NCI-H526 treated with DMSO at 0.1 percent for 48 hours (cell line): ENCODE measurements at regions not wholly inside any gene's neighbourhood (a gene's known extent, or its start where the extent isn't known, plus 50 kb on each side); places are given as distances from the start of the nearest gene placed in this dataset.

Source experiments
- DNase-seq: peaks from one replicate; lab custom pipeline; 2025; lab: John Stamatoyannopoulos, UW

GRCh38 chr7:41878309-41879295, 175.7 kb upstream of the INHBA start:
- no peak for DNase-seq

- DNase-seq = no peak
Observed at GRCh38 chr7:41877118-41877517, 174.2 kb upstream of the INHBA start.

- DNase-seq = no peak
Observed at GRCh38 chr7:41875513-41875912, 172.6 kb upstream of the INHBA start.

- DNase-seq = no peak
Observed at GRCh38 chr7:41874201-41874785, 171.4 kb upstream of the INHBA start.

DNA sequence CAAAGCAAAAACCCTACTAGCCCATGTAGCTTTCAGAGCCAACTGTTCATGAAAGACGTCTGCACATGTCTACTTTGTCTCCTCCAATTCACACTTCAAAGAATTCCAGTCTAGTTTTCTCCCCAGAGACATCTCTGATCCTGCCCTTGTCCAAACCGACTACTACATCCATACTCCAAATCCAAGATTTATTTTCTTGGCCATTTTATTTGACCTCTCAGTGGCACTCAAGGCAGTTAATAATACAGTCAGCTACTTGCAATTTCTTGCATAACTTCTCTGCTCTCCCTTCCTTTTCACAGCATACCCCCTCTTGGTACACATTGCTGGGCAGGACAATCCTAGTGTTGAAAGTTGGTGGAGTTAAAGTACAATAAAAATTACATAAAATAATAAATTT, 170.9 kb upstream of the INHBA start:
- DNase-seq = no peak

DNA sequence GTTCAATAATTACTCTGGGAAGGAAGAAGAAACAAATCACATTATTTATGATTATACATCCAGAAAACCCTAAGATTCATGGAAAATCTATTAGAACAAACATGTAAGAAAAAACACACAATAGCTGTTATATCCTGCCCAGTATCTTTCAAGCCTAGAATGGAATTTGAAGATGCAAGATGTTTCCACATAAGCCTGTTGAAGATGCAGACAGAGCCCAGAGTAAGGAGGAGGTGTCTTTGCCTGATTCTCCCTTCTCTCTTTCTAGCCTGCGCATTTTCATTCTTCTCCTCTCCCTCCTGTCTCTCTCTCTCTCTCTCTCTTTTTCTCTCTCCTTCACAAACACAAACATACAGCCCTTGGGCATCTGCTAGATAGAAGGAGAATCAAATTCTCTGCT, 170.1 kb upstream of the INHBA start:
- no peak for DNase-seq

GRCh38 chr7:41870461-41871138, 167.7 kb upstream of the INHBA start:
- no peak for DNase-seq

DNA sequence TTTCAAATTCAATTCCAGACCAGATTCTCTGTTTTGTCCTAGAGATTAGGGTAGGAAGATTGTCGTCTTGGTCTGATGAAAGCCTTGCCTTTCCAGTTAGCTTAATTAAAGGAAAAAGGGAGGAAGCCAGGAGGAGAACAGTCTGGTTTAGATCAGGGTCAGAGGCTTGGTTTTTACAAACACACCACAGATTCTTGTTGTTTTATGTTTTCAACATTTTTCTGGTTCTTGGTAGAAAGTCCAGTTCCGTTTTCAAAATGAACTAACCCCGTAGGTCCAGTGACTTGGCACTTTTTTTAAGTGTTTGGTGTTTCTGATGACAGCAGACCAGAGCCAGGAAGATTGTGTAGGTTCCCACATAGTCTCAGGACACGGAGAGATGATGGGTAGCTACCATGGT, 167.1 kb upstream of the INHBA start:
- DNase-seq = no peak

DNA sequence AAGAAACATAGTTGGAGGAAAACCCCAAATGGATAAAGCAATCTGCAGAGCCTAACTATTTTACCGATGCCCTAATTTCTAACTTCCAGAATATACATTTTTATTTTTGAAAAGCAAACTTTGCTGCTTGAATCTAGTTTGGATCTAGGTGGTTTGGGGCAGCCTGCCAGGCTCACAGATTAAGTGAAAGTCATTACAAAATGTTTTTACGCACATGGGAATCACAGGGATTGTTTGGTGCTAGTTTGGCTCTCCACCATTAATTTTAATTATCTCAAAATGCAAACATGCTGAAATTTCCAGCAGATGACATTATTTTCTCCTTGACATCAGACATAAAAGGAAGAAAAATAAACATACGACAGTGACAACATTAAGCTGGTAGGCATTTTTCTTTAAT, 166.7 kb upstream of the INHBA start:
- DNase-seq = no peak

DNA sequence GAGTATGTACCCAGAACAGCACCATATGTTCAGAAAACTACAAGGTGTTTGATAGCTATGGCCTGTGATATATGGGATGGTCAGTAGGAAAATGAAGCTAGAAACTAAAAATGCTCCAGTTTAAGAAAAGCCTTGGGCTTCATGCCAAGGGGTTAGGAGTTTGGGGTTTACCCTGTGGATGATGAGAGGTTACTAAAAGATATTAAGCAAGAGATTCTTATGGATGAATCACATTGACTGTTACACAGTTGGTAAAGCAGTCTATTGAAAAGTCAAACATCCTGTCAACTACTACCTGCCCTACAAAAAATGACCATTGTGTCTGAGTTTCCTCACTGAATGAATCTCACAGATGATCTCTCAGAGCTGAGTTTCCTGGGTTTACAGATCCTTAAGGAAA, 166.2 kb upstream of the INHBA start:
- DNase-seq = no peak

GRCh38 chr7:41867639-41868280, 164.9 kb upstream of the INHBA start:
- DNase-seq = no peak

DNA sequence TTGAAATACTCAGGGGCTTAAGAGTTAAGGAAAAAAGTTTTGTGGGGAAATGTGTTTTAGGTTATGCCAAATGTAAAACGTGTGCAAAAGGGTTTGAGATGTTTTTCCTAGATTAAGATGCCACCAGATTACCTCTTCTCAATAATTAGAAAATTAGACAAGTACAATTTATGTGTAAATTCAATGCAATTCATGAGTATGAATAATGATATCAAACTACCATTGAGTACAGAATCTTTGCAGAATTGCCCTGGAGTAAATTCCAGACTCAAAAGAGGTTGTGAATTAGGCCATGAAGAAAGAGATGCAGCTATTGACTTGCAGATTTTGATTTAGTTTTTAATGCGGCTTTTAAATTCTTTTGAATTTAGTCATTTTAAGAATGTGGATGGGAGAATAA, 159.4 kb upstream of the INHBA start:
- DNase-seq = no peak

DNA sequence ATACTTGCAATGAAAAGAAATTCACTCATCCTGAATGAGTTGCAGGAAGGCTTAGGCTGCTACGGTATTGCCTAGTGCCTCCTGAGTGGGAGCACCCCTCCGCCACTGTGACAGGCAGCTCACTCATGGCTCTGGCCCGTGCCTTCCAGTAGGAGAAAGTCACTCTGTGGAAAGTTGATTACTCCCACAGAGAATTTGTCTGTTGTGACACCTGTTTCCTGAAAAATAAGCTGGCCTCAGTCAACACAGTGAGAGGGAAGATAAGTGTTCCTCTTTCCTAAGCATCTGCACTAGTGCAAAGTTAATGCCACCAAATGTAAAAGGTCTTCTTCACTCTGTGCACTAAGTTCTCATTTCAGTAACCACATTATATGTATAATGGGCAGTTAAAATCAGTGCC, 158.8 kb upstream of the INHBA start:
- no peak for DNase-seq

GRCh38 chr7:41858201-41858600, 155.3 kb upstream of the INHBA start:
- no peak for DNase-seq

DNA sequence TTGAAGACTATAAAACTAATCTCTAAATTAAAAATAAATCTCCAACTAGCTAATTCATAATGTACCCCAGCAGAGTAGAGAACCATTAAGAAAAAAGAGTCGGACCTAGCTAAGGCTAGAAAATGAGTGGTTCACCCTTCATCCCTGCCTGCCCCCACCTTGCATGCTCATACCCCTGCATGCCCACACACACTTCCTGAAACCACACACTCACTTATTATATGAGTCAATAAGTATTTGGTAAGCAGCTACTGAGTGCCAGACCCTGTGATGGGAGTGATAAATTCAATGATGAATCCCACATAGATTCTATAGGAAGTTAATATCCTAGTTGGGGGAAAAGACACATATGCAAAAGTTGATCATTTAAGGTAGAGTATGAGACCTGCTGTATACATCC, 152.9 kb upstream of the INHBA start:
- no peak for DNase-seq

DNA sequence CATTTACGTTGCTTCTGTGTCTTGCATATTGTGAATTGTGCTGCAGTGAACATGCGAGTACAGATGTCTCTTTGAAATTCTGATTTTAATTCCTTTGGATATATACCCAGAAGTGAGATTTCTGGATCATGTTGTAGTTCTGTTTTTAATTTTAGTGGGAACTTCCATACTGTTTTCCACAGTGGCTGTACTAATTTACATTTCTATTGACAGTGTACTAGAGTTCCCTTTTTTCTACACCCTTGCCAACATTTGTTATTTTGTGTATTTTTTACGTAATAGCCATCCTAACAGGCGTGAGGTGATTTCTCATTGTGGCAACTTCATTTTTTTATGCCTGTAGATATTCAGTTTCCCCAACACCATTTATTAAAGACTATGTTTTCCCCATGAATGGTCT, 144.7 kb upstream of the INHBA start:
- DNase-seq = no peak

- DNase-seq = no peak
Observed at GRCh38 chr7:41847151-41847550, 144.3 kb upstream of the INHBA start.

- no peak for DNase-seq
Observed at GRCh38 chr7:41842956-41843355, 140.1 kb upstream of the INHBA start.

DNA sequence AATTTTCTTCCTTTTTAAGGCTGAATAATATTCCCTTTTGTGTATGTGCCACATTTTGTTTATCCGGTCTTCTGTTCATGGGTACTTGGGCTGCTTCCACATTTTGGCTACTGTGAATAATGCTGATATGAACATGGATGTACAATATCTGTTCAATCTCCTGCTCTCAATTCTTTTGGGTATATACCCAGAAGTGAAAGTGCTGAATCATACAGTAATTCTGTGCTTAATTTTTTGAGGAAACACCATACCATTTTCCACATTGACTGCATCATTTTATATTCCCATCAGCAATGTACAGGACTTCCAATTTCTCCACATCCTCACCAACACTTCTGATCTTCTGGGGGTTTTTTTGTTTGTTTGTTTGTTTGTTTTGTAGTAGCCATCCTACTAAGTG, 135.0 kb upstream of the INHBA start:
- DNase-seq = no peak

DNA sequence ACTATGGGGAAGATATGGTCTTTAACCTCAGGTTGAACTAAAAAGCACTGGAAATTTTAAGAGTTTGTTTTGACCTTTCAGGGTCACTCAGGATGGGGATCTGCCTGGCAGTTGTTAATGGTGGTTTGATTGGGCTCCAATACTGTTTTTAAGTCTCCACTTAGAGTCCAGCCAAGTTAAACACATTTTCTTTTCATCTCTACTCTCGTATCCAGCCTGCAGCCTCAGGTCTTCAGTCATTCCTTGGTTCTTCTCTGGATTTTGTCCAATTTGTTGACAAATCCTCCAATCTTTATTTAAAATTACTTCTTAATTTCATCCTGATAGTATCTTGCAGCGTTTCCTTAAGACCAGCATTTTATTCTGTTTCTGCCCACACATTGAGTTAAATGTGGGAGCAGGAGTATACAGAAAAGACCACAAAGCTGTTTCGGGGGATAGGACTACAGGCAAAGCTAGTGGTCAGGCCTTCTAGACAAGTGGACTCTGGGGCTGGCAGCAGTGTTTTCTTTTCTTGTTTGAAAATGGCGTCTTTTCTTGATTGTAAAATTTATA, 133.2 kb upstream of the INHBA start:
- no peak for DNase-seq

GRCh38 chr7:41834805-41835694, 132.2 kb upstream of the INHBA start:
- DNase-seq = no peak
